ENCODE measurements at regions not wholly inside any gene's neighbourhood (a gene's known extent, or its start where the extent isn't known, plus 50 kb on each side); places are given as distances from the start of the nearest gene placed in this dataset.

GRCh38 chr2:228519561-228519960 lies 338.1 kb upstream of the SPHKAP start:
- Histone ChIP-seq H3K9ac (ENCODE audit: insufficient read depth, low read depth, low read length) (no peak overlapping the region), H2AFZ (ENCODE audit: low read length) (no peak overlapping the region), H3K27me3 (ENCODE audit: control insufficient read depth in 1 of 2, insufficient read depth in 2 of 2, low read length in 2 of 2) (no peaks in the 10 kb centered on the region), H3K9me3 (ENCODE audit: low read length) (peaks cover 98% of the 10 kb centered on the region), H3K4me1 (ENCODE audit: insufficient read depth, low read length) (no peaks in the 10 kb centered on the region), H3K4me3 (replicated peaks in 1 of 3; ENCODE audit: insufficient read depth in 1 of 3, low read depth in 2 of 3, low read length in 3 of 3) (no peak overlapping the region), H3K36me3 (replicated peaks in 1 of 2; ENCODE audit: control insufficient read depth in 1 of 2, insufficient read depth in 2 of 2, low read length in 2 of 2) (no peaks in the 10 kb centered on the region), H3K27ac (ENCODE audit: extremely low read length, insufficient read depth, low read length) (no peak overlapping the region), H3K4me2 (ENCODE audit: low read depth, low read length) (no peak overlapping the region), H4K20me1 (ENCODE audit: insufficient read depth, low read length) (no peaks in the 10 kb centered on the region), H3K79me2 (ENCODE audit: insufficient read depth, low read length) (no peaks in the 10 kb centered on the region)
- in situ Hi-C loops (cut with HindIII; ENCODE audit: extremely low pct_ligation_motif_present, low pct_unique_long_range_greater_than_20kb) = no loop called here
- ATAC-seq (no peak), DNase-seq (ENCODE audit: low spot score) (no peak), FAIRE-seq (no peak)
- intact Hi-C loops (cut with micrococcal nuclease; ENCODE audit: unreplicated experiment) = no loop called here
- BruUV-seq (replicated peaks) = no TSS peak
- POLR2A ChIA-PET = no interaction called here
- CTCF ChIA-PET (ENCODE audit: low intra/inter-chr PET ratio, low total read pairs) = no interaction called here
- TF ChIP-seq SETDB1 (CRISPR knock-in tag; IDR thresholded peaks at IDR 0.05; ENCODE audit: borderline replicate concordance) (no peak), SP4 (CRISPR knock-in tag; IDR thresholded peaks at IDR 0.05) (no peak), CEBPZ (IDR thresholded peaks at IDR 0.05; ENCODE audit: low read length) (no peak), ZBTB7B (CRISPR knock-in tag; IDR thresholded peaks at IDR 0.05) (no peak), KLF15 (CRISPR knock-in tag; IDR thresholded peaks at IDR 0.05; ENCODE audit: borderline replicate concordance) (no peak), NFKBIZ (CRISPR knock-in tag; IDR thresholded peaks at IDR 0.05) (no peak), THAP8 (CRISPR knock-in tag; IDR thresholded peaks at IDR 0.05; ENCODE audit: borderline replicate concordance) (no peak), ARHGAP35 (CRISPR knock-in tag; IDR thresholded peaks at IDR 0.05; ENCODE audit: borderline replicate concordance) (no peak), BCLAF1 (IDR thresholded peaks at IDR 0.05) (no peak), ATF7 (IDR thresholded peaks at IDR 0.05) (no peak), ATF7 (CRISPR knock-in tag; IDR thresholded peaks at IDR 0.05) (no peak), PRDM10 (CRISPR knock-in tag; IDR thresholded peaks at IDR 0.05; ENCODE audit: low read depth) (no peak), TARDBP (CRISPR knock-in tag; IDR thresholded peaks at IDR 0.05) (no peak), THAP11 (CRISPR knock-in tag; IDR thresholded peaks at IDR 0.05) (no peak), GFI1 (CRISPR knock-in tag; IDR thresholded peaks at IDR 0.05; ENCODE audit: borderline replicate concordance) (no peak), ZNF343 (CRISPR knock-in tag; IDR thresholded peaks at IDR 0.05) (no peak), ZNF224 (CRISPR knock-in tag; IDR thresholded peaks at IDR 0.05) (no peak)

Measured in HepG2 (cell line).